ENCODE measurements at regions not wholly inside any gene's neighbourhood (a gene's known extent, or its start where the extent isn't known, plus 50 kb on each side); places are given as distances from the start of the nearest gene placed in this dataset. TPM values are rescaled to one million over a fixed set of nuclear protein-coding genes. Genes with fewer than 3 reads are reported as not detected.

Small RNA genes in the stretch of these regions (small RNA-seq; reads per million reads assigned to genes)
- gene MTND4LP16 (ENCODE audit: insufficient read depth), result not detected
